GM19372 (cell line): ENCODE measurements at regions not wholly inside any gene's neighbourhood (a gene's known extent, or its start where the extent isn't known, plus 50 kb on each side); places are given as distances from the start of the nearest gene placed in this dataset.

Experiments used
- ATAC-seq: cut with Tn5 transposase; IDR thresholded peaks from one replicate; pipeline ENCODE4 v1.9.1; 2021; ENCODE audit warnings: mild to moderate bottlenecking, low read depth, moderate library complexity; ENCODE audit not compliant: unreplicated experiment

DNA sequence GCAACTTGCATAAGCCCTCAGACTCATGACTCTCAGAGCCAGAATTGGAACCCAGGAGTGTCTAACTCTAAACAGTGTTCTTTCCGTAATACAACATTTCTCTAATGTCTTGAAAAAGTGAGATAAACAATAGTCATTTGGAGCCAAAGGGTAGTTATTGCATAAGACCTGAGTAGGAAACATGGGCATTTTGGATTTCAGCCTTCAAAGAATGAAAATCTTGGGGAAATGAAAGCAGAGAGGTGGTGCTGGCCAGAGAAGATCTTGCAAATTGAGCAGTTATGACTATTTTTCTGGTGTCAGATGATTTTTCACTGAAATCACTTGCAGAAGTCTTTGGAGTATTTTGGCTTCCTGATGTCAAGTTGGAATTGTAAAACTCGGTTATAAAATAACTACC lies 379.4 kb downstream of the DIPK2A start:
- no peak for ATAC-seq

DNA sequence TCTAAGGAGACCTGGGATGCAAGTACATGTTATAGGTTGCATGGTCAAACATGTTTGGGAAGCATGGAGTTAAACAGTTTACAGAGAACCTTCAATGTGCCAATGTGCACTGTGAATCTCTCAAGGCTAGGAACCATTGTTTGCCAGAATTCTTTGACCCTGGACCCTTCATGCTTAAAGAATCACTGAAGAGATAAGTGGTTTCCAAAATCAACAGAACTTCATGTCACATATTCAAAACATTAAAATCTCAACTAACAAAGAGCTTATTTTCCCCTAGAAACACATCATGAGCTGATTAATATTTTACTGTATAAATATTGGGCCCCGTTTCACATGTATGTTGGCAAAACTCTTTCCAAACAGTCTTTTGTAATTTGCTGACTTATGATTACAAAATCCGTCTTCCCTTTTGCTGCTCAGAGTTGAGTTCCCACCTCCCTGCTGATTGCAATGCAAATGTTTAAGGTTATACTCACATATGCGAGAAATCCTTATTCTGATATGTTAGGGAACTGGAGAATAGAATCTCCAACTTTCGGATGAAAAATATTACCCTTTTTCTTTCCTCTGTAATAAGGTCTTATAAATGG lies 380.2 kb downstream of the DIPK2A start:
- ATAC-seq: no peak

DNA sequence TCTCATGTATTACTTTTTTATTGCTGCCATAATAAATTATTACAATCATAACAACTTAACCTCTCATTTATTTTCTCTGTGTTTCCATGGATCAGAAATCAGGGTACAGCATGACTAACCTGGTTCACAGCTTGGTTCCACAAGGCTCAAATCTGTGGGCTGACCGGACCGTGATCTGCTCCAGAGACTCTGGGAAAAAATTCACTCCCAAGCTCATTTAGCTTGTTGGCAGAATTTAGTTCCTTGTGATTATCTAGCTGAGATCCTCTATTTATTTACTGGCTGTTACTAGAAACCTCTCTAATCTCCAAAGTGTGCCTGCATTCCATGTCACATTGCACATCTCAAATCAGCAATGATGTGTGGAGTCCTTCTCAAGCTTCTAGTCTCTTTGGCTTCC lies 386.6 kb downstream of the DIPK2A start:
- no peak for ATAC-seq

DNA sequence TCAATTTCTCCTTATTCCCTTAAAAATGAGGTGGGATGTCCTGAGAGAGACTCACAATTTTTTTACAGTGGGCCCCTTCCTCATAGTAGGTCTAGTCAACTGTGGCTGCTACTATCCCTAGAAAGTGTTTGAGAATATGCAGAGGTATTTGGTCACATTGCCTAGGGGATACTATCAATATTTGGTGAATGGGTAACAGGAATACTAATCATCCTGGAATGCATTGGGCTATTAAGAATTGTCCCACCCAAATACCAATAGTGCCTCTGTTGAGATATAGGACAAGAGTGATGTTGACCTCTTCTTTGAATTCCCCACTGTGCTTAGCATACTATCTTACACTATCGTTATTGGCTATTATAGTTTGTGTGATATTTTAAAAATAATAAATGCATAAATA lies 389.4 kb downstream of the DIPK2A start:
- ATAC-seq: no peak

DNA sequence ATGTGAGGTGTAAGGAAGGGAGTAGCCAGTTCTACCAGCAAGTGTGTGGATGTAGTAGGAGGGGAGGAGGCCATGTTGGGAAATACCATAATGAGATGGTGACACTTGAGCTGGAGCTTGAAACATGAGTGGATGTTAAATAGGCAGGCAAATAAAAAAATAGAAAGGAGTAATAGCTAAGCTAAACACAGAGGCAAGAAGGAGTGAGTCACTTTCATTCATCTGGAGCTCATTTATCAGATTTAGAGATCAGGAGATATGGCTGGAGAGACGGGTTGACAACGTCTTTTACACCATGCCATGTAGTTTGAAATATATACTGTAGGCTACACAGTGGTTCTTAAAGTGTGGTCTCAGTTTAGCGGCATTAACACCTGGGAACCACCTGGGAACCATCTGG lies 390.5 kb downstream of the DIPK2A start:
- no peak for ATAC-seq

- ATAC-seq: no peak
Measured at GRCh38 chr3:144363856-144364255, 392.2 kb downstream of the DIPK2A start.

DNA sequence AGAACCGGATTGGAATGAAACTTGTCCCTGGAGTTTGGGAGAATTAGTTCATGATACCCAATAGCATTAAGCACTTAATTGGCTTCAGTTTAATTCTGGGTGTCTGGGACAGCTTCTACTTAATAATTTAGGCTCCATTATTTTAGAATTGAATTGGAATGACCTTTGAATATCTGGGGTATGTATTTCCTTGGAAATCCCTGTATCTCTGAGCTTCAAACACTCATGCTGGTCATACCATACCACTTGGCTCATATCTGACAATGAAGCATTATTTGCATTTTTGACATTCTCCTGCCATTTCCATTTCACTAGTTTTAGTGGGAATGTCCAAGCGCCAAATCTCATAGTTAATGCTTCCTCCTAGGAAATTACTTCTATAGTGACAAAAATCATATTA lies 393.1 kb downstream of the DIPK2A start:
- no peak for ATAC-seq

DNA sequence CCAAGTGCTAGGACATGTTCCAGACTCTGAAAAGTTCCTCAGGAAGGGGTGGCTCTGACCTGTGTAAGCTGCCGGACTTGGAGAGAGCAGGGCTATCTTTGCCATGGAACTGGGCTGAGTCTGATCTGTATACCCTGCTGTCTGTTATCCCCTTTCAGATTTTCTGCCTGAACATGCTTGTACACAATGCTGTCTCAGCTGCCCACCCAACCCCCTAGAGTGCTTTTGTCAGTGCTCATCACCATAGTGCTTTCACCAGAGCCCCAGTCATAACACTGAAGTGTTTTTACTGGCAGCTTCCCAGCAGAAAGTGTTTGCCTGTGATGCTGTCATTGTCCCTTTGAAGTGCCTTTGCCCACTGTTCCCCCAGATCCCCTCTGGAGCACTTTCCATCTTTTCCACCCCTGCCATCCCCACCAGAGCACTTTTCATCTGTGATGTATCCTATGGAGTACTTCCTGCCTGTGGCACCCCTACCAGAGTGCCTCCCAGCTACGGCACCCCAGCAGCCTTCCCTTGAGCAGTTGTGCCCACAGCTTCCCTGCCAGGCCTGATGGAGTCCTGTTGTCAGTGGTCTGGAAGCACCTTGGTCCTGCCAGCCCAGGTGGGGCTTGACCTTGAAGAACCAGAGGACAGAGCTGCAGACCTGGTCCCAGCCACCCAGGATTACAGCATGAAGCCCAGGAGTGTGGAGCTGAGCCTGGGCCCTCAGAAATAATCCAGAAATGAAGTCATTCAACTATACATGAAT lies 397.7 kb downstream of the DIPK2A start:
- no peak for ATAC-seq

- ATAC-seq: no peak
Measured at GRCh38 chr3:144375088-144375487, 403.5 kb downstream of the DIPK2A start.

DNA sequence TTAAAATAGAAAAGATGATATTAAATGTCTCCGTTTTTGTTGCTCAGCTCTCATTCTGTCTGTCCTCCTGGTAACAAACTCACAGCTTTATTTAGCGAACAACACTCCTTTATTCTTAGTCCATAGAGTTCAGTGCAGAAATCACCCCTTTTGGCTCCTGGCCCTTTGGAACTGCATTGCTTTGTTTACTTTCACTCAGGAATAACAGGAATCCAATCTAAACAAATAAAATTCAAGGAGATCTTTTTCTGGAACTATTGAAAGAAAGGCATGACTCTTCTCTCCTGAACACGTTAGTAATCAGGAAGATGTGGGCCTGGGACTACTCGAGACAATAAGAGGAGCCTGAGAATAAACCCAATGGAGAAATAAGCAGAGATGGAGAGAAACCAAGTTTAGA lies 409.2 kb downstream of the DIPK2A start:
- no peak for ATAC-seq

DNA sequence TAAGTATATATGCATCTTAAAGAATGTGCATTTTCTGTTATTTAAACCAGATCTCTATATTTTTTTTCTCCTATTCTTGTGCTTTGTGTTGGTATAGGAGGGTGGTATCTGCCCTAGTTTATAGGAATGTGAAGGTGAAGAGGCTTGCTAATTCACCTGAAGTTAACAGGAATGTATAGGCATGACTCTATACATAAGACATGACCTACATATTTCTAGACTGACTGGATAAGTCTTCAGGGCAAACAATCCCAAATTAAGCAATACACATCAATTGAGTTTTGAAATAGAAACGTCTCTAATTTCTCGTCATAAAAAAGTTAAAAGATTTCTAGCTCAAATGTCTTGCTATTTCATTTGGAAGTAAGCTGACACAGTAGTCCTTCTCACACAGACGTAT lies 410.0 kb downstream of the DIPK2A start:
- ATAC-seq: no peak

GRCh38 chr3:144384241-144384979 lies 412.8 kb downstream of the DIPK2A start:
- ATAC-seq: no peak

- ATAC-seq: no peak
Measured at GRCh38 chr3:144390786-144391185, 419.2 kb downstream of the DIPK2A start.

DNA sequence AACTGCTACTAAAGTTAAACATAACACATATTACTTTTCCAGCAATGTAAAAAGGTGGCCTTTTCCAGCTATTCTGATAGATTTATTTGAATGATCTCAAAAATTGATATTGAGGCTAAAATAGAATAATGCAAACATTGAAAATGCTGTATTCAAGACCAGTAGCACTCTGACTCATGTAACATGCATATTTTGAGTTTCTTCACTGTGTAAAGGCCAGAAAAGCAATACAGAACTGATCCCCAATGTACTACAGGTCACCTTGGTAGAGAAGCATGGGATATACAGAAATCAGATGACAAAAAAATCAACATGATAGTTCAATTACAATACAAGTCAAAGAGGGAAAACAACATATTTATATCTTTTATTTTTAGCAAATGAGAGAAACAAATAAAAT lies 419.6 kb downstream of the DIPK2A start:
- ATAC-seq: no peak

- no peak for ATAC-seq
Measured at GRCh38 chr3:144394032-144394431, 422.4 kb downstream of the DIPK2A start.

- no peak for ATAC-seq
Measured at GRCh38 chr3:144402430-144402829, 430.8 kb downstream of the DIPK2A start.

GRCh38 chr3:144403040-144403457 lies 431.4 kb downstream of the DIPK2A start:
- no peak for ATAC-seq

- ATAC-seq: no peak
Measured at GRCh38 chr3:144407335-144407734, 435.7 kb downstream of the DIPK2A start.

DNA sequence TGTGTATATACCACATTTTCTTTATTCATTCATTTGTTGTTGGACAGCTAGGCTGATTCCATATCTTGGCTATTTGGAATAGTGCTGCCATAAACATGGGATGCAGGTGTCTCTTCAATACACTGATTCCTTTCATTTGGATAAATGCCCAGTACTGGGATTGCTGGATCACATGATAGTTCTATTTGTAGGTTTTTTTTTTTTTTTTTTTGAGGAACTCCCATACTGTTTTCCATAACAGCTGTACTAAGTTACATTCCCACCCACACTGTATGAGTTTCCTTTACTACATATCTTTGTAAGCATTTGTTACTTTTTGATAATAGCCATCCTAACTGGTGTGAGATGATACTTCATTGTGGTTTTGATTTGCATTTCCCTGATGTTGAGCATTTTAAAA lies 437.7 kb downstream of the DIPK2A start:
- no peak for ATAC-seq

DNA sequence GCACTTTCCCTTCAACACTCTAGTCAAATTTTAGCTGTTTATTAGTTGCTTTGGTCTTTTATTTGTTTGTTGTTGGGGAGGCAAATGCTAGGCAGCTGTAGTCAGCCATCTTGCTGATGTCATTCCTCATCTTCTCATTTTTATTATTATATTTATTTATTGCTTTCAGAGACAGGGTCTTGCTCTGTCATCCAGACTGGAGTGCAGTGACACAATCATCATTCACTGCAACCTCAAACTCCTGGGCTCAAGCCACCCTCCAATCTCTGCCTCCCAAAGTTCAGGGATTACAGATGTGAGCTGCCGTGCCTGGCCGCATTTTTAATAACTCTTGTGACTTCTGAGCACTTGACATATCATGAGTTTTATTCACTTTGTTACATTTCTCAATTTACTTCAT lies 441.4 kb downstream of the DIPK2A start:
- no peak for ATAC-seq

- no peak for ATAC-seq
Measured at GRCh38 chr3:144415492-144415891, 443.9 kb downstream of the DIPK2A start.

GRCh38 chr3:144424606-144425005 lies 453.0 kb downstream of the DIPK2A start:
- no peak for ATAC-seq
